ENCODE measurements at regions not wholly inside any gene's neighbourhood (a gene's known extent, or its start where the extent isn't known, plus 50 kb on each side); places are given as distances from the start of the nearest gene placed in this dataset.

- TF ChIP-seq CTCF (IDR thresholded peaks at IDR 0.05) (no peak), EZH2 (IDR thresholded peaks at IDR 0.05; ENCODE audit: borderline replicate concordance, insufficient read depth, low read depth, low read length, poor library complexity, severe bottlenecking) (no peak)
Measured at GRCh38 chr2:67180841-67181240, 216.3 kb upstream of the ETAA1 start.
